Inflammatory macrophage treated with lipopolysaccharide for 1 hour (primary cell): ENCODE measurements at regions not wholly inside any gene's neighbourhood (a gene's known extent, or its start where the extent isn't known, plus 50 kb on each side); places are given as distances from the start of the nearest gene placed in this dataset.

Experiments used
- DNase-seq, 2 donors: peaks; one replicate each; pipeline ENCODE4 v3.0.0-alpha.2; 2020 to 2022

GRCh38 chr5:31097851-31098250, 95.6 kb upstream of the CDH6 start:
- DNase-seq: no peak

DNA sequence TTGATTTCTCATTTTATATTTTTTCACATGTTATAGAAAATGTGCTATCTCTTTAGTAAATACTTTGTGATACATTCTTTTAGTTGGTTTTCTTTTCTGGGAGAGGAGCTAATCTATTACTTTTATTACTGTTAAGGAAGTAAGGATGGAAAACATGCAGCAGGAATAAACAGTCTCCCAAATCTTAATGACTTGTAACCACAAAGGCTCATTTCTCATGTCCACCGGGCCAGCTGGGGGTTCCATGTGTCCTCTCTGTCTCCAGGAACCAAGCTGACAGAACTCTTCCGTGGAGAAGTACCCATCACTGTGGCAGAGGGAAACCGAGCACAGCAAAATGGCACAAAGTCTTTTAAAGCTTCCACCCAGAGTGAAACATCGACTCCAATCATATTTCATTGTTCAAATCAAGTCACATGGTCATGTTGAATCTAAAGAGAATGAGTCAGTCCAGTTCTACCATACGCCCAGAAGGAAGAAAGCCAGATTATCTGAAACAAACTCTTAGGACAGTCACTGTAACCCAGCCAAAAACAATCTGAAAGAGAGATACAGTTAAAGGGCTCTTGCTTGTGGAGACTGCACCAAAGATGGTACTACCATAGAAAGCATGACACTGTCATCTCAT, 97.1 kb upstream of the CDH6 start:
- DNase-seq: no peak

DNA sequence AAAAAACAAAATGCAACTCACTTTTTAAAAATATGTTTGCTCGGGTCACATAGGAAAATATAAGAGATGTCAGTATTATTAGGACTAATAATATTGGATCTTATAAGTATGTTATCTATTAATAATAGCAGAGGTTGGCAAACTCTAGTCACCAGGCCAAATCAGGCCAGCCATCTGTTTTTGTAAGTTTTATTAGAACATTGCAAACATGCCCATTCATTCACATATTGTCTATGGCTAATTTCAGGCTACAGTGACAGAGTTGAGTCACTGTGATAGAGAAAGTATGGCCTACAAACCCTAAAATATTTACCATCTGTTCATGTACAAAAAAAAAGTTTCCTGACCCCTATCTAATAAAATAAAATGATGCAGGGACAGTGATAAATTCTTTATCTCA, 97.7 kb upstream of the CDH6 start:
- DNase-seq: no peak

DNA sequence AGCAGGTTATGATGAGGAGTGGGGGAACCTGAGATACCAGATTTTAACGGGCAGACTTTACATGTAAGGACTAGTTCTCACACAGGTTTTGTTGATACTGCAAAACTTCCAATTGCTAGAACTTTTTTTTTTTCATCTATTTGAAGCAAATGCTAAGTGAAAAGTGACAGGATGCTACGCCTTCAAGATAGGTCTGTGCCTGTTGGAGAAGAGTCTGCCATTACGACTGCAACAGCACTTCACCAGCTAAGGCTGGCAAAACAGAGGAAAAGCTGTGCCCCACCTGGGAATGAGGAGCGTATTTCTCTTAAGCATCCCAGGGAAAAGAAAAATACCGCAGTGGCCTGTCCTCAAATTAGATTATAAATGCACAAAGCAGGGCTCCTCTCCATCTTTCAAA, 102.0 kb upstream of the CDH6 start:
- no peak for DNase-seq

DNA sequence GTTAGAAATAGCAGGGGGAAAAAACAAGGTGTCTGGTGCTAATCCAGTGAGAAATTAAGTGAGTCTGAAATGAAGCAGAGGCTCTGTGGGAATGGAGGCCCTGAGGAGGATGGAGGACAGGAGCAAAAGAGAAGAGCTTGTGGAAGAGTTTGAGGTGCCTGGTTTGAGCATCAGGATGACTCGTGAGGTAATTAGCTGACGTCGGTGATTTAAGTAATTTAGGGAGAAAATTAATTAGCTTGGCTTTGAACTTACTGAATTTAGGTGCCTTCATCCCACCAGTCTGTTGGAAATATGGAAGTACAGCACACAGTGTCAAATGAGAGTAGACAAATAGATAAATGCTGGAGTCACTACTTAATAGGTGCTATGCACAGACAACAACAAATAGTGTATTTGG, 103.0 kb upstream of the CDH6 start:
- DNase-seq: no peak

DNA sequence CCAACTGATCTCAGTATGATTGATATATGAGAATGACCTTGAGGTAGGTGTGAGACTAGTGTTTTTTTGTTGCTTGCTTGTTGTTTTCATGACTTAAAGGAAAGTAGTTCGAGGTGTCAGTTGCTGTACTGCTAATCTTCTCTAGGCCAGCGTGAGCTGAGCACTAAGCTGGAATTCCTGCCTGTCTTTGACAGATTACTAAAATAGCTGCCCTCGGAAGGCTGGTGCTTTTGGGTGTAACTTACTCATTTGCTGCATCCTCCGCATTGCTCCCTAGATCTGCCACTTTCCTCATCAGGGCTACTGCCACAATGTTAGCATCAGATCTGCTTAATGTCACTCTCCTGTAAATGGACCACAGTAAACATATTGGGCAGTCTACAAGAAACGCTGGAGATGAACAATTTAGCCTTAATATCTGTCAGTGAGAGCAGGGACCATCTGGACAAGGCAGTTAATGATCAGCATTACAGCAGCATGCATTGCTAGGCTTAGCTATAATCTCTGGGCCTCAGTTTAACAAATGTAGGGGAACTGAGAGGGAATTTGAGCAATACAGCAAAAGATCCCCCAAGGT, 106.6 kb upstream of the CDH6 start:
- no peak for DNase-seq

DNA sequence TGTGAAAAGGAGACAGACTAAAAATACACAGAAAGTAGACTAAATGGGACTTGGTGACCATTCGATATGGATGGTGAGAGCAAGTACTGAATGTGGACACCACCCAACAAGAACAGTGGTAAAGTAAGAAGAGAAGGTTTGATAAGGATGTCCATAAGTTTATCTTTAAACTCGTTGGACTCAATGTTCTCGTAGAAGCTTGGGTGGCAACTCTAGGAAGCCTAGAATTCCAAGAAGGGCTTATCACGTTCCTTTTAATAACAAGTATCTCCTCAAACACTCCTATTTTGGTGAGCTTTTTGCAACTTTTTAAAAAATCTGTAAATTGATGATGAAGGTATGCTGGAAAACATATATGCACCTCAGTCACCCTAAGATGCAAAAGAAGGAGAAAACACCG, 108.6 kb upstream of the CDH6 start:
- DNase-seq: no peak

DNA sequence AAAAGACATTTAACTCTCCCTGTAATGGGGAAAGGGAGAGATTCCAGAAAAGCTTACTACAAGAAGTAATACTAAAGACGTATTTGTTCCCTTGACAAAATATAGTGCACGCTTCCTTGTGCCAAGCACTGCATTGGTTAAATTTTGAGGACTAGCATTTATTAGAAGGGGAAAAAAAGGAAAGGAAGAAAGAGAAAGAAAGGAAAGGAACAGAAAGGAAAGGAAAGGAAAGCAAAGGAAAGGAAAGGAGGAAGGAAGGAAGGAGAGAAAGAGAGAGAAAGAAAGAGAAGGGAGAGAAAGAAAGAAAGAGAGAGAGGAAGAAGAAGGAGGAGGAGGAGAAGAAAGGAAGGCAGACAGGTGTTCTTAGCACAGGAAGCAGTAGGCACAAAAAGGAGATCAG, 110.1 kb upstream of the CDH6 start:
- no peak for DNase-seq

- DNase-seq: no peak
These were observed 113.8 kb upstream of the CDH6 start for GRCh38 chr5:31079668-31080067.

DNA sequence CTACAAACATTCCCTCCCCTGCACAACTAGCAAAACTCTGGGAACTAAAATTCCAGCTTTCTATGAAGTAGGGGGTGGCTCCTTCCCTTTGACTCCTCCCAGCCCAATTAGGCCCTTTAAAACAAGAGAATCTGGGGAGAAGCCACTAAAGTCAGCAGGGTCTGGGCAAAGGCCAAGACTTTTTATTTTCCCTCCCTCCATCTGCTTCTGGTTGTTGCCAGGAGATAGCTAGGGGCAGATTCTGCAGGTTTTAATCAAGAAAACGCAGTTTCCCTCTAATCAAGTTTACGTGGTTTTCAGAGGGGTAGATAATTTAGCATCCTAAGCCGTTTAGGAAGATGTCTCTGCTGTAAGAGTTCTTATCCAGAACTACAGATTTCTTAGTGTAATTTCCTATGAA, 114.5 kb upstream of the CDH6 start:
- DNase-seq: no peak

DNA sequence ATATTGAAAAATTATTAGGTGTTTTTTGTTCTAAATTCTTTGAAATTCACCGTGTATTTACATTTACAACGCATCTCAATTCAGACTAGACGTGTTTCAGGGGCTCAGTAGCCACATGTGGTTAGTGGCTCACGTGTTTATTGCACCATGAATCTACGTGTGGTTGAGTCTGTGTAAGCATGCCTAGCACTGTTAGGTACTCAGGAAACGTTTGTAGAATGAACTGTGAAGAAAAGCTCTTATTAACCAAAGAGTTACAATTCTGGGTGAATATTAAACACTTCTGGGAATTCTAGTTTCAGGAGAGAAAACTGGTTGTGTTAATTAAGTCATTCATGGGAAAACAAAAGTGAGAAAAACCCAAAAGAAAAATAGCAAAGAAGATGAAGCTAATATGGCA, 117.5 kb upstream of the CDH6 start:
- DNase-seq: no peak

GRCh38 chr5:31068287-31068686, 125.2 kb upstream of the CDH6 start:
- no peak for DNase-seq

GRCh38 chr5:31066655-31067328, 126.7 kb upstream of the CDH6 start:
- DNase-seq: no peak

DNA sequence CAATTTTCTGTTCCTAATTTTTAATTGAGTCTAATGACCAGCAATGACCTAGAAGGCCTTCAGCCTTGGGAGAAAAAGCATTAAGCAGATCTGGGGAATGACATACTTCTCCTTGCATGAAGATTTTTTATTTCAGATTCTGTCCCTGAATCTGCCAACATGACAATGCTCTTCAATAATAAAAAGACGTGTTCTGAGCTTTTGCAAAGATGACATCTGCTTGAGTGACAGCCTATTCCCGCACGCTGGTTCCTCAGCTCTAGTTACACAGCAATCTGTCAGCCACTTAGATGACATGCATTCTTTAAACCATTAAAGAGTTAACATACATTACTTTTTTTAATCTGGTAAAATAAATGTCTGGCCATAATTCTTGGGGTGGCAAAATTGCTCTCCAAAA, 129.3 kb upstream of the CDH6 start:
- no peak for DNase-seq

GRCh38 chr5:31062902-31063580, 130.4 kb upstream of the CDH6 start:
- no peak for DNase-seq

- no peak for DNase-seq
These were observed 133.6 kb upstream of the CDH6 start for GRCh38 chr5:31059889-31060288.

GRCh38 chr5:31054453-31054852, 139.0 kb upstream of the CDH6 start:
- DNase-seq: no peak

- no peak for DNase-seq
These were observed 140.4 kb upstream of the CDH6 start for GRCh38 chr5:31052937-31053658.

- DNase-seq: no peak
These were observed 142.2 kb upstream of the CDH6 start for GRCh38 chr5:31051316-31051715.

GRCh38 chr5:31049936-31050704, 143.4 kb upstream of the CDH6 start:
- no peak for DNase-seq

DNA sequence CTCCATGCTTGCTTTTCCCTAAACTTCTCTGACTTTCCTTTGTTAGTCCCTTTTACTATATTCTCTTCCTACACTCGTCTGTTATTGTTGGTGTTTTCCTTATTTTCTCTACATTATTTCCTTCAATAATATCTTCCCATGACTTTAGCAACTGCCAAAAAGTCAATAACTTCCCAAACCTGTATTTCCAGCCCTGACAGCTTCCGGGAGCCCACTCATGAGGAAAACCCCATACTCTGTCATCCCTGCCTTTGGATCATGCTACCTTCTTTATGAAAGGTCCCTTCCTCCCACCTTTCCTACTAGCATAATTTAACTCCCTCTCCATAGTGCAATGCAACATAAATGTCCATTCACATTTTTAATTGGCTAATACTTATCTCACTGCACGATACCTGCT, 144.0 kb upstream of the CDH6 start:
- no peak for DNase-seq
